CD4-positive, alpha-beta T cell (primary cell): ENCODE measurements at regions not wholly inside any gene's neighbourhood (a gene's known extent, or its start where the extent isn't known, plus 50 kb on each side); places are given as distances from the start of the nearest gene placed in this dataset.

Source experiments
- ATAC-seq: fragments of 200-7000 bp; cut with Tn5 transposase; one replicate; pipeline ENCODE4 v1.10.0; 2022; ENCODE audit warnings: mild to moderate bottlenecking; ENCODE audit not compliant: poor library complexity
- CTCF ChIA-PET: fragments of 350-600 bp; sonication (Branson Sonifier 250); formaldehyde crosslinking; loops from one replicate; lab custom pipeline; 2021; ENCODE audit warnings: antibody characterized with exemption, inconsistent platforms; lab: Charles Lee
- POLR2A ChIA-PET: fragments of 350-600 bp; sonication (Branson Sonifier 250); formaldehyde crosslinking; loops from one replicate; lab custom pipeline; 2021; ENCODE audit warnings: antibody characterized with exemption, inconsistent platforms; lab: Charles Lee
- DNase-seq, 14 experiments: peaks; one replicate each; pipeline ENCODE4 v3.0.0-alpha.2; 2013 to 2020; ENCODE audit warnings: mixed read lengths in 2 of 14
- H3K27ac ChIP-seq, 2 donors: one replicate each; pipeline versions ENCODE4 v1.5.1 to v1.7.0; 2013; ENCODE audit warnings: low read length in 2 of 2, low read depth in 1 of 2, mild to moderate bottlenecking in 1 of 2
- H3K27me3 ChIP-seq, 2 experiments: 1 replicate in 1 of 2; 2 replicates in 1 of 2; pipeline versions ENCODE4 v1.6.1 to v1.7.0; 2013; ENCODE audit warnings: low read length in 2 of 2, control low read depth in 1 of 2, mild to moderate bottlenecking in 1 of 2, moderate library complexity in 1 of 2; ENCODE audit not compliant: insufficient read depth in 2 of 2, control insufficient read depth in 1 of 2
- H3K36me3 ChIP-seq: one replicate; pipeline ENCODE4 v1.6.1; 2013; ENCODE audit warnings: low read length, control low read depth; ENCODE audit not compliant: insufficient read depth
- H3K4me1 ChIP-seq: one replicate; pipeline ENCODE4 v1.6.1; 2013; ENCODE audit warnings: low read length, control low read depth; ENCODE audit not compliant: insufficient read depth
- H3K4me3 ChIP-seq: one replicate; pipeline ENCODE4 v1.5.1; 2013; ENCODE audit warnings: mild to moderate bottlenecking, low read length, moderate library complexity
- H3K9me3 ChIP-seq, 2 experiments: 1 replicate in 1 of 2; 2 replicates in 1 of 2; pipeline versions ENCODE4 v1.6.1 to v1.7.0; 2013; ENCODE audit warnings: low read length in 2 of 2, mild to moderate bottlenecking in 2 of 2, control low read depth in 1 of 2, moderate library complexity in 1 of 2; ENCODE audit not compliant: control insufficient read depth in 1 of 2, insufficient read depth in 1 of 2
- H3K27ac Mint-ChIP-seq: one replicate; pipeline ENCODE4 v1.8.0; 2020; ENCODE audit warnings: mixed read lengths
- H3K27me3 Mint-ChIP-seq: one replicate; pipeline ENCODE4 v1.8.0; 2021; ENCODE audit warnings: mixed read lengths
- H3K36me3 Mint-ChIP-seq: one replicate; pipeline ENCODE4 v1.8.0; 2021; ENCODE audit warnings: low read depth, mixed read lengths
- H3K4me1 Mint-ChIP-seq: one replicate; pipeline ENCODE4 v1.8.0; 2021; ENCODE audit warnings: low read depth, mixed read lengths
- H3K4me3 Mint-ChIP-seq: one replicate; pipeline ENCODE4 v1.8.0; 2020; ENCODE audit warnings: mild to moderate bottlenecking, mixed read lengths
- H3K9me3 Mint-ChIP-seq: one replicate; pipeline ENCODE4 v1.8.0; 2020; ENCODE audit warnings: mixed read lengths
- intact Hi-C, 2 experiments: fragments of 100-400 bp; cut with DNase I in 1 of 2; cut with micrococcal nuclease in 1 of 2; formaldehyde crosslinking; loops; one replicate each; pipeline versions ENCODE4 v1.15.1 to v1.9.0; 2023 to 2025; cut with DNase I, micrococcal nuclease
- TF ChIP-seq, protein P1 (sequence below): fragments of 200-600 bp; IDR thresholded peaks from one replicate; pipeline ENCODE4 v1.8.0; 2022; ENCODE audit warnings: antibody characterized with exemption, mild to moderate bottlenecking

- H3K36me3 ChIP-seq: no peaks in the 10 kb centered on the region
- Mint-ChIP-seq H3K9me3 (no peaks in the 10 kb centered on the region), H3K4me3 (no peak overlapping the region), H3K27ac (no peak overlapping the region), H3K36me3 (no peaks in the 10 kb centered on the region), H3K27me3 (no peaks in the 10 kb centered on the region), H3K4me1 (no peaks in the 10 kb centered on the region)
- ATAC-seq (no peak), DNase-seq (no peak)
- TF ChIP-seq, protein P1, sequence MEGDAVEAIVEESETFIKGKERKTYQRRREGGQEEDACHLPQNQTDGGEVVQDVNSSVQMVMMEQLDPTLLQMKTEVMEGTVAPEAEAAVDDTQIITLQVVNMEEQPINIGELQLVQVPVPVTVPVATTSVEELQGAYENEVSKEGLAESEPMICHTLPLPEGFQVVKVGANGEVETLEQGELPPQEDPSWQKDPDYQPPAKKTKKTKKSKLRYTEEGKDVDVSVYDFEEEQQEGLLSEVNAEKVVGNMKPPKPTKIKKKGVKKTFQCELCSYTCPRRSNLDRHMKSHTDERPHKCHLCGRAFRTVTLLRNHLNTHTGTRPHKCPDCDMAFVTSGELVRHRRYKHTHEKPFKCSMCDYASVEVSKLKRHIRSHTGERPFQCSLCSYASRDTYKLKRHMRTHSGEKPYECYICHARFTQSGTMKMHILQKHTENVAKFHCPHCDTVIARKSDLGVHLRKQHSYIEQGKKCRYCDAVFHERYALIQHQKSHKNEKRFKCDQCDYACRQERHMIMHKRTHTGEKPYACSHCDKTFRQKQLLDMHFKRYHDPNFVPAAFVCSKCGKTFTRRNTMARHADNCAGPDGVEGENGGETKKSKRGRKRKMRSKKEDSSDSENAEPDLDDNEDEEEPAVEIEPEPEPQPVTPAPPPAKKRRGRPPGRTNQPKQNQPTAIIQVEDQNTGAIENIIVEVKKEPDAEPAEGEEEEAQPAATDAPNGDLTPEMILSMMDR: no peak
- no peaks in the 10 kb centered on the region for H3K27me3 ChIP-seq
- no peaks in the 10 kb centered on the region for H3K4me1 ChIP-seq
- no peak overlapping the region for H3K27ac ChIP-seq
- no peaks in the 10 kb centered on the region for H3K9me3 ChIP-seq
- ChIA-PET POLR2A (no interaction called here), CTCF (no interaction called here)
- intact Hi-C loops: loop anchor here in 1 of 2 experiments (5.0 kb wide), 1 partner anchor 33 kb away; no protein-coding TSS in a partner anchor
- no peak overlapping the region for H3K4me3 ChIP-seq
These were observed 63.5 kb upstream of the C1GALT1 start for GRCh38 chr7:7118822-7119221.

DNA sequence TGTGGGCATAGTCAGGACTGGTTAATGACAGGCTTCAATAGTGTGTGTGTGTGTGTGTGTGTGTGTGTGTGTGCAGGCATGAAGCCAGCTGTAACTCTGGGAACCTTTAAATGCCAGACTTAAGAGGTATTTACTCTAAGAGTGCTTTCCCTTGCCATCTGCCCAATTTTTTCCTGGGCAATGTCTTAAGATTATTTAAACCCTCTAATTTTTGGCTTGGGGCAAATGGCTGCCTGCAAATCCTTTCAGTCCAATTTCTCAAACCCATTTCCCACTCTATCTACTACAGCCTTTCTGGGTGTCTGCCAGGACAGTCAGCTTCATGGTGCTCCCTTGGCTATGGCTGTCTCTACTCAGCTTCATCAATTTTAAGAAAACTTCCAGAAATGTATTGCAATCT lies 62.6 kb upstream of the C1GALT1 start:
- no peaks in the 10 kb centered on the region for H3K4me1 Mint-ChIP-seq
- Histone ChIP-seq H3K27ac (no peak overlapping the region), H3K36me3 (no peaks in the 10 kb centered on the region), H3K27me3 (no peaks in the 10 kb centered on the region), H3K4me1 (no peaks in the 10 kb centered on the region), H3K4me3 (no peak overlapping the region), H3K9me3 (no peaks in the 10 kb centered on the region)
- H3K36me3 Mint-ChIP-seq: no peaks in the 10 kb centered on the region
- H3K27ac Mint-ChIP-seq: no peak overlapping the region
- no peaks in the 10 kb centered on the region for H3K9me3 Mint-ChIP-seq
- H3K4me3 Mint-ChIP-seq: no peak overlapping the region
- CTCF ChIA-PET: no interaction called here
- ATAC-seq: no peak
- no peak for DNase-seq
- intact Hi-C loops: loop anchor here in 1 of 2 experiments (5.0 kb wide), 1 partner anchor 33 kb away; no protein-coding TSS in a partner anchor
- TF ChIP-seq, protein P1: no peak
- no peaks in the 10 kb centered on the region for H3K27me3 Mint-ChIP-seq
- POLR2A ChIA-PET: interaction anchor here (1.0 to 1.9 kb wide), 2 partner anchors 14 to 62 kb away, joined by 3 to 7 read pairs; no protein-coding TSS in a partner anchor

GRCh38 chr7:7122033-7122478 lies 60.3 kb upstream of the C1GALT1 start:
- Histone ChIP-seq H3K36me3 (no peaks in the 10 kb centered on the region), H3K27me3 (no peaks in the 10 kb centered on the region), H3K27ac (no peak overlapping the region), H3K4me3 (no peak overlapping the region), H3K9me3 (no peaks in the 10 kb centered on the region), H3K4me1 (no peaks in the 10 kb centered on the region)
- POLR2A ChIA-PET: no interaction called here
- DNase-seq: no peak
- no peak overlapping the region for H3K4me3 Mint-ChIP-seq
- intact Hi-C loops: no loop called here
- CTCF ChIA-PET: no interaction called here
- no peaks in the 10 kb centered on the region for H3K27me3 Mint-ChIP-seq
- no peaks in the 10 kb centered on the region for H3K4me1 Mint-ChIP-seq
- no peaks in the 10 kb centered on the region for H3K9me3 Mint-ChIP-seq
- no peak for ATAC-seq
- no peak overlapping the region for H3K27ac Mint-ChIP-seq
- TF ChIP-seq, protein P1: no peak
- H3K36me3 Mint-ChIP-seq: no peaks in the 10 kb centered on the region
